Endothelial cell of umbilical vein (primary cell): ENCODE measurements at regions not wholly inside any gene's neighbourhood (a gene's known extent, or its start where the extent isn't known, plus 50 kb on each side); places are given as distances from the start of the nearest gene placed in this dataset.

Experiments used
- CTCF ChIP-seq, 2 donors: IDR thresholded peaks; 1 replicate in 1 of 2; 2 replicates in 1 of 2; pipeline ENCODE4 v1.5.1; 2011; ENCODE audit warnings: low read length in 2 of 2, mild to moderate bottlenecking in 2 of 2, moderate library complexity in 2 of 2, control low read depth in 1 of 2, inconsistent platforms in 1 of 2, low read depth in 1 of 2; ENCODE audit not compliant: insufficient read depth in 1 of 2; ENCODE audit errors: extremely low read depth in 1 of 2
- JUN ChIP-seq: IDR thresholded peaks from 2 replicates; pipeline ENCODE4 v1.6.1; 2011; ENCODE audit warnings: borderline replicate concordance, low read depth; ENCODE audit not compliant: insufficient read length, insufficient read depth
- MAX ChIP-seq: IDR thresholded peaks from 2 replicates; pipeline ENCODE4 v1.6.1; 2011; ENCODE audit not compliant: insufficient read depth, insufficient read length
- MYC ChIP-seq: IDR thresholded peaks from one replicate; pipeline ENCODE4 v1.6.1; 2011; ENCODE audit warnings: mild to moderate bottlenecking, low read depth, low read length
- POLR2AphosphoS5 ChIP-seq: IDR thresholded peaks from 2 replicates; pipeline ENCODE4 v1.6.1; 2012; ENCODE audit warnings: low read depth, mild to moderate bottlenecking, control low read depth, low read length, moderate library complexity; ENCODE audit not compliant: insufficient read depth

GRCh38 chr2:108169982-108170625 is 69.7 kb upstream of the SULT1C3 start:
- TF ChIP-seq CTCF (IDR thresholded peaks at IDR 0.05; ENCODE audit: extremely low read depth in 1 of 2, insufficient read depth in 1 of 2, low read depth in 1 of 2, low read length in 2 of 2) (peak in 1 of 2 donors; percentile 25), POLR2AphosphoS5 (no peak), MAX (no peak), MYC (no peak), JUN (no peak)
